HFFc6 (cell line): ENCODE measurements at regions not wholly inside any gene's neighbourhood (a gene's known extent, or its start where the extent isn't known, plus 50 kb on each side); places are given as distances from the start of the nearest gene placed in this dataset.

ENCODE experiments used
- DNase-seq: peaks from one replicate; pipeline ENCODE4 v3.0.0-alpha.2; 2018
- H3K27ac Mint-ChIP-seq: 2 replicates; pipeline ENCODE4 v1.8.0; 2020; ENCODE audit warnings: mild to moderate bottlenecking, mixed read lengths
- H3K27me3 Mint-ChIP-seq: 2 replicates; pipeline ENCODE4 v1.8.0; 2021; ENCODE audit warnings: mild to moderate bottlenecking, moderate library complexity, mixed read lengths; ENCODE audit not compliant: insufficient read depth
- H3K36me3 Mint-ChIP-seq: 2 replicates; pipeline ENCODE4 v1.8.0; 2021; ENCODE audit warnings: low read depth, mixed read lengths
- H3K4me1 Mint-ChIP-seq: 2 replicates; pipeline ENCODE4 v1.8.0; 2020; ENCODE audit warnings: low read depth, mixed read lengths
- H3K4me3 Mint-ChIP-seq: 2 replicates; pipeline ENCODE4 v1.8.0; 2020; ENCODE audit warnings: mild to moderate bottlenecking, moderate library complexity, mixed read lengths
- H3K9me3 Mint-ChIP-seq: 2 replicates; pipeline ENCODE4 v1.8.0; 2020; ENCODE audit warnings: mild to moderate bottlenecking, mixed read lengths
- CTCF ChIP-seq: fragments of 200-600 bp; sonication (generic); IDR thresholded peaks from 2 replicates; pipeline ENCODE4 v1.5.0; 2021; ENCODE audit warnings: antibody characterized with exemption, mild to moderate bottlenecking

- Mint-ChIP-seq H3K4me3 (no peak overlapping the region), H3K27ac (peak overlapping the region; percentile 15; the same call in 1 of the 2 replicates), H3K9me3 (peaks cover 6% of the 10 kb centered on the region), H3K4me1 (peaks cover 13% of the 10 kb centered on the region), H3K27me3 (peaks cover 31% of the 10 kb centered on the region), H3K36me3 (peaks cover 5% of the 10 kb centered on the region)
- peak; percentile 85 for DNase-seq
- peak; percentile 59 for TF ChIP-seq CTCF
These were observed 204.9 kb downstream of the CSNK2A3 start for GRCh38 chr11:11148104-11148509.

- peaks cover 25% of the 10 kb centered on the region for H3K27me3 Mint-ChIP-seq
- H3K4me3 Mint-ChIP-seq: no peak overlapping the region
- DNase-seq: no peak
- H3K4me1 Mint-ChIP-seq: peaks cover 13% of the 10 kb centered on the region
- peaks cover 6% of the 10 kb centered on the region for H3K9me3 Mint-ChIP-seq
- H3K36me3 Mint-ChIP-seq: peaks cover 5% of the 10 kb centered on the region
- no peak for TF ChIP-seq CTCF
- H3K27ac Mint-ChIP-seq: no peak overlapping the region
These were observed 206.2 kb downstream of the CSNK2A3 start for GRCh38 chr11:11146830-11147229.

- peaks cover 5% of the 10 kb centered on the region for H3K36me3 Mint-ChIP-seq
- peaks cover 13% of the 10 kb centered on the region for H3K4me1 Mint-ChIP-seq
- DNase-seq: no peak
- no peak overlapping the region for H3K4me3 Mint-ChIP-seq
- H3K27me3 Mint-ChIP-seq: peaks cover 21% of the 10 kb centered on the region
- peaks cover 6% of the 10 kb centered on the region for H3K9me3 Mint-ChIP-seq
- no peak overlapping the region for H3K27ac Mint-ChIP-seq
- no peak for TF ChIP-seq CTCF
These were observed 209.2 kb downstream of the CSNK2A3 start for GRCh38 chr11:11143849-11144248.

- Mint-ChIP-seq H3K4me3 (no peak overlapping the region), H3K9me3 (0 out of 2 replicates have a peak, but pooled peaks cover under 1% of the 10 kb centered on the region), H3K36me3 (no peaks in the 10 kb centered on the region), H3K4me1 (no peaks in the 10 kb centered on the region), H3K27me3 (peaks cover 18% of the 10 kb centered on the region), H3K27ac (no peak overlapping the region)
- DNase-seq: no peak
- no peak for TF ChIP-seq CTCF
These were observed 210.6 kb downstream of the CSNK2A3 start for GRCh38 chr11:11142430-11142829.

GRCh38 chr11:11141065-11141464 lies 212.0 kb downstream of the CSNK2A3 start:
- no peak for DNase-seq
- Mint-ChIP-seq H3K4me3 (no peak overlapping the region), H3K27ac (no peak overlapping the region), H3K27me3 (peaks cover 21% of the 10 kb centered on the region), H3K36me3 (no peaks in the 10 kb centered on the region), H3K9me3 (no peaks in the 10 kb centered on the region), H3K4me1 (no peaks in the 10 kb centered on the region)
- TF ChIP-seq CTCF: no peak

GRCh38 chr11:11140510-11140909 lies 212.5 kb downstream of the CSNK2A3 start:
- Mint-ChIP-seq H3K4me3 (no peak overlapping the region), H3K27me3 (peaks cover 22% of the 10 kb centered on the region), H3K9me3 (no peaks in the 10 kb centered on the region), H3K4me1 (no peaks in the 10 kb centered on the region), H3K27ac (no peak overlapping the region), H3K36me3 (no peaks in the 10 kb centered on the region)
- DNase-seq: no peak
- no peak for TF ChIP-seq CTCF
